ENCODE measurements at regions not wholly inside any gene's neighbourhood (a gene's known extent, or its start where the extent isn't known, plus 50 kb on each side); places are given as distances from the start of the nearest gene placed in this dataset.

- TF ChIP-seq ETS1 (IDR thresholded peaks at IDR 0.05) (no peak), NANOG (IDR thresholded peaks at IDR 0.05; ENCODE audit: borderline replicate concordance) (no peak)
Measured at GRCh38 chr2:14712111-14712510, 79.6 kb downstream of the LRATD1 start (continued).

GRCh38 chr2:14713248-14713647, 80.7 kb downstream of the LRATD1 start:
- no peaks in the 10 kb centered on the region for H3K4me1 ChIP-seq (ENCODE audit: insufficient read depth)
- ATAC-seq (no peak), DNase-seq (ENCODE audit: low spot score) (no peak)
- no peaks in the 10 kb centered on the region for H4K20me1 ChIP-seq (replicated peaks; ENCODE audit: insufficient read depth)
- H3K9me3 Mint-ChIP-seq: no peaks in the 10 kb centered on the region
- no peaks in the 10 kb centered on the region for H3K4me1 Mint-ChIP-seq
- no peaks in the 10 kb centered on the region for H3K27me3 Mint-ChIP-seq (ENCODE audit: insufficient read depth, low read depth, poor library complexity)
- H3K4me3 Mint-ChIP-seq: no peak overlapping the region
- H3K79me2 ChIP-seq (replicated peaks; ENCODE audit: insufficient read depth): no peaks in the 10 kb centered on the region
- H2AFZ ChIP-seq: 0 out of 2 replicates have a peak overlapping the region, but pooled peaks have one; percentile 38
- no peaks in the 10 kb centered on the region for H3K36me3 Mint-ChIP-seq (ENCODE audit: low read depth)
- no peaks in the 10 kb centered on the region for H3F3A ChIP-seq (replicated peaks; ENCODE audit: low read depth)
- no peaks in the 10 kb centered on the region for H3K9me2 ChIP-seq (ENCODE audit: insufficient read depth)
- no peak overlapping the region for H3K4me2 ChIP-seq
- TF ChIP-seq STAT1 (IDR thresholded peaks at IDR 0.05; ENCODE audit: unreplicated experiment): no peak
- TF ChIP-seq EZH2phosphoT487 (IDR thresholded peaks at IDR 0.05; ENCODE audit: unreplicated experiment): no peak
- TF ChIP-seq ETS1 (IDR thresholded peaks at IDR 0.05): no peak
- no peak for TF ChIP-seq ZNF462 (CRISPR knock-in tag; IDR thresholded peaks at IDR 0.05)
- TF ChIP-seq JUNB (IDR thresholded peaks at IDR 0.05; ENCODE audit: unreplicated experiment): no peak
- TF ChIP-seq NANOG (IDR thresholded peaks at IDR 0.05; ENCODE audit: borderline replicate concordance): no peak
- no peak for TF ChIP-seq CREB1 (CRISPR knock-in tag; IDR thresholded peaks at IDR 0.05; ENCODE audit: low read depth)
- no peak for TF ChIP-seq ZNF114 (CRISPR knock-in tag; IDR thresholded peaks at IDR 0.05)
- no peaks in the 10 kb centered on the region for H3K36me3 ChIP-seq (ENCODE audit: insufficient read depth)
- no peaks in the 10 kb centered on the region for H3K27me3 ChIP-seq (ENCODE audit: insufficient read depth)
- H3K4me3 ChIP-seq: no peak overlapping the region
- H3K27ac Mint-ChIP-seq: no peak overlapping the region
- no peak overlapping the region for H3K27ac ChIP-seq (ENCODE audit: low read depth)

Data from GM23338 (cell line).